Peyer's patch (tissue), 4 donors: ENCODE measurements at regions not wholly inside any gene's neighbourhood (a gene's known extent, or its start where the extent isn't known, plus 50 kb on each side); places are given as distances from the start of the nearest gene placed in this dataset.

Source experiments
- POLR2A ChIP-seq, 2 donors: fragments of 450-650 bp; IDR thresholded peaks; one replicate each; pipeline ENCODE4 v1.5.1; 2017; ENCODE audit warnings: antibody characterized with exemption in 2 of 2, mild to moderate bottlenecking in 2 of 2, moderate library complexity in 2 of 2
- TF ChIP-seq, protein P1 (sequence below), 6 experiments: fragments of 450-650 bp in 4 of 6; fragments of 200-600 bp in 2 of 6; sonication (generic) in 1 of 6; IDR thresholded peaks; one replicate each; pipeline ENCODE4 v1.5.1; 2017 to 2019; ENCODE audit warnings: antibody characterized with exemption in 6 of 6, mild to moderate bottlenecking in 3 of 6, moderate library complexity in 1 of 6

GRCh38 chr10:117653170-117653515 lies 110.6 kb downstream of the EMX2 start:
- TF ChIP-seq POLR2A (IDR thresholded peaks at IDR 0.05) = no peak
- TF ChIP-seq, protein P1, sequence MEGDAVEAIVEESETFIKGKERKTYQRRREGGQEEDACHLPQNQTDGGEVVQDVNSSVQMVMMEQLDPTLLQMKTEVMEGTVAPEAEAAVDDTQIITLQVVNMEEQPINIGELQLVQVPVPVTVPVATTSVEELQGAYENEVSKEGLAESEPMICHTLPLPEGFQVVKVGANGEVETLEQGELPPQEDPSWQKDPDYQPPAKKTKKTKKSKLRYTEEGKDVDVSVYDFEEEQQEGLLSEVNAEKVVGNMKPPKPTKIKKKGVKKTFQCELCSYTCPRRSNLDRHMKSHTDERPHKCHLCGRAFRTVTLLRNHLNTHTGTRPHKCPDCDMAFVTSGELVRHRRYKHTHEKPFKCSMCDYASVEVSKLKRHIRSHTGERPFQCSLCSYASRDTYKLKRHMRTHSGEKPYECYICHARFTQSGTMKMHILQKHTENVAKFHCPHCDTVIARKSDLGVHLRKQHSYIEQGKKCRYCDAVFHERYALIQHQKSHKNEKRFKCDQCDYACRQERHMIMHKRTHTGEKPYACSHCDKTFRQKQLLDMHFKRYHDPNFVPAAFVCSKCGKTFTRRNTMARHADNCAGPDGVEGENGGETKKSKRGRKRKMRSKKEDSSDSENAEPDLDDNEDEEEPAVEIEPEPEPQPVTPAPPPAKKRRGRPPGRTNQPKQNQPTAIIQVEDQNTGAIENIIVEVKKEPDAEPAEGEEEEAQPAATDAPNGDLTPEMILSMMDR (IDR thresholded peaks at IDR 0.05) = no peak
